GM18526 (cell line): ENCODE measurements at regions not wholly inside any gene's neighbourhood (a gene's known extent, or its start where the extent isn't known, plus 50 kb on each side); places are given as distances from the start of the nearest gene placed in this dataset.

Experiments used
- POLR2A ChIP-seq: IDR thresholded peaks from 3 replicates; pipeline ENCODE4 v1.6.1; 2011; ENCODE audit not compliant: insufficient read length; ENCODE audit errors: extremely low read depth

DNA sequence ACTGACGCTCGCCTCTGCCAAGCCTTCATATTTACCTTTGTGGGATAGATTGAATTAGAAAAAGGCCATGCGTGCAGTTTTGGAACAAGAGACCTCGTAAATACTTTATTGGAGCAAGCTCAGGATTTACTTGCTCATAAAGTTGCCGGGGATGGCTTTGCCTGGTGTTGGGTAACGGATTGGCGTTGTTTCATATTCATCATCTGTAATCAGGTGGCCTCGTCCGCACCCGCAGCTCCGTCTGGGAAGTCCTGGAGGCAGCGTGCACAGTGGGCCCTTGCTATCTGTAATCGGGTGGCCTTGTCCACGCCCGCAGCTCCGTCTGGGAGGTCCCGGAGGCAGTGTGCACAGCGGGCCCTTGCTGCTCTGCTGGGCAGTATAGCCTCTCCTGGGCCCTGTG lies 1209.3 kb downstream of the BRD1 start:
- TF ChIP-seq POLR2A = no peak

DNA sequence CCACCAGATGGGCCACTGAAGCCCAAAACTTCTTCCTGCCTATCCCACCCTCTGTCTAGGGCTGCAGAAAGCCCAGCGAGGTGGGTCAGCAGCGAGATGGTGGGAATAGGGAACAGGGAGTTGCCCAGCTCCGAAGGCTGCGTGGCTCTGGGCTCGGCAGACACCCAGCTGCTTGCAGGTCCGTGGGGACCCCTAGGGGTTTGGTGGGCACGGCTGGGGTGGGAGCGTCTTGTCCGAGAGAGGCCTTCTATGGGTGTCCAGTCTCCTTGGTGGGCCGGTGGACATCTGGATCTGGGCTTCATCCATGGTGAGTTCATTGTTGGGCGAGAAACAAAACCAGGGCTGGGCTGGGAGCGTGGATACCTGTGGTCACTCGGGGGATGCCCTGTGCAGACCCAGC lies 1211.0 kb downstream of the BRD1 start:
- no peak for TF ChIP-seq POLR2A

DNA sequence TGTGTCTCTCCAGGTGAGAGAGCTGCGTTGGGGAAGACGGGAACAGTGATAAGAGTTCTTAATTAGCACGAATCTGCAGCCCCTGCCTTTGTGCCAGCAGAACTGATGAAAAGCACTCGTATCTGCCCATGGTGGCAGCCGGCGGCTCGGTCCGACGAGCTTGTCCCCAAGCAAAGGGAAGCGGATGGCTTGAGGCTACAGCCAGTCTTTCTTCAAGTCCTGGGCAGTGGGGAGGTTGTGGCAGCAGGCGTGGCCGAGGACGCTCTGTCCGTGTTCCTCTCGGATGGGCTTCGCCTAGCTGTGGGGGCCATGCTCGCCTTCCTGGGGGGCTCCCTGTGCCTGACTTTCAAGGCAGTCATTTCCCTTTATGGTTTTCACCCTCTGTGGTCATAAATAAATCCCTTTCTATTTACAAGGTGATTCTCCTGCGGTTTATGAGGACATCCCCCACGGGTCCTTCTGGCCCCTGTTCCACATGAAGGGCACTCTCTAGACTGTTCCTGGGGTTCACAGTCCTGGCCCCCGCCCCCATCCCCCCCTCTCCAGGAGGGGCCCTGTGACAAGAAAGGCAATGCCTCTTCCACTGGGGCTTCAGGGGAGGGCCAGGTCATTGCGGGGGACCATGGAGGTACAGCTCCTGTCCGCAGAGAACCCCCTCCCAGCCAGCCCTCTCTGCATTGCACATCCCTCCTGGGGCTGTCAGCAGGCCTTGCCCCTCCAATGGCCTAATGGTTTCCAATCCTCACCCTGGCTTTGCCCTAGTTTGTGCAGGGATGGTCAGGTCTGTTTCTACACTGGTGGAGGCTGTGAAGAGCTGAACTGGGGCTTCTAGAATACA lies 1212.3 kb downstream of the BRD1 start:
- TF ChIP-seq POLR2A = no peak

DNA sequence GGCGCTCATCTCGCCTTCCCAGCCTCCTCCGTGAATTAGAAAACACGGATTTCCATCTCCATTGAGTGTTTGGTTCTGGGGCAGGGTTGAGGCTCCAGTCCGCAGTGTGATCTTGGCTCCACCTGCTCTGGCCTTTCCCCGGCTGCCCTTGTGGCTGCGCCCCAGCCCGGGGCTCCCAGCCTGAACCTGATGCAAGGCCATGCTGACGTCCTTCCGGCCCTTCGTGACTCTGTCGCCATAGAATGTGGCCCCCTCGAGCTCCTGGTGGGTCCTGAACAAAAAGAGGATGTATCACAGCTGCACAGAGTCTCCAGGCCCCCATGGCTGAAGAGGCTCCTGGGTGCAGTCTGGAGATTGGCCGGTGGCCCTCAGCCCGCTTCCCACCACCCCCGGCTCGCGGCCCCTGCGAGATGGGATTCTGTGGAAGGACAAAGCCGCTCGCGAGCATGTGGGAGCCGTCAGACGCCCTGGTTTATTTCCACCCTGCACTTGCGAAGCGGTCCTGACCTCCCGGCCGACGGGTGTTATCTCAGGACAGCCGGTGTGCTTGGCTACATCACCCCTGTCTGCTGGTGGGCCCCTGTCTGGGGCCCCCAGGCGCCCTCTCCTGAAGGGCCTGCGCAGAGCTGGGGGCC lies 1214.0 kb downstream of the BRD1 start:
- no peak for TF ChIP-seq POLR2A

DNA sequence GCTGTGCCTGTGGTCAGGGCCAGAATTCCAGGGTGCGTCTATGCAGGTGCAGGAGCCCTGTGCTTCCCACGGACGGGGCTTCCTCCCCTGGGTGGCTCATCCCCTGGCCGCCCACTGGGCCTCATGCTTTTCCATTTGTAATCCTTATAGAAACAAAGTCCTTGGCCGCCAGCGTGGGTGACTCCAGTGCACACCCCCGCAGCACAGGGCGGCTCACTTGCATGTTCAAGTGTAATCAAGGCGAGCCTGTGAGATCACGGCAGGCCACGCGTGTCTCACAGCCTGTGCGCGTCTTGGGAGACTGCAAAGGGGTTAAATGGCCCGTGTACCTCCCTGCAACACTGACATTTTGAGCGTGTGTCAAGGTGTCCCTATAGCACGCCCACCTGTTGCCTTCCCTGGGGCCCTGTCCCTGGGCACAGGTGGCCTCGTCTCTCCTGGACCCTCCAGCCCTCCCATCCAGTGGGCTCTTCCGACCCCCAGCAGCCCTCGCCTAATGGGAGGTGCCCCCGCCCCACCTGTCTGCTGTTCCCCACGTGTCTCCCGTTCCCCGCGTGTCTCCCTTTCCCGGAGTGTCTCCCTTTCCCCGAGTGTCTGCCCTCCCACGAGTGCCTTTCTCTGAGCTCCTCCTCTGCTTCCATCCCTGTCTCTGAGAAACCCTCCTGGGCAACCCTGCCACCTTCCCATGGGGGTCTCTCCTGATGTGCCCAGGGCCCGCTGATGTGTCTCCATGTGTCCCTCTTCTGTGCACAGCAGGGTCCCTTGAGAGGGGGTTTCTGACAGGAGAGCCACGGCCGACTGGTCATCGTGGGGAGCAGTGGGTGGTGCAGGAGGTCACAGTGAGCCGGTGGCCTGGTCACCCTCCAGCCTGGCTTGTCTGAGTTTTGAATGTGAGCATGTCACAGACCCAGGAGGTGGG lies 1215.3 kb downstream of the BRD1 start:
- TF ChIP-seq POLR2A = no peak

DNA sequence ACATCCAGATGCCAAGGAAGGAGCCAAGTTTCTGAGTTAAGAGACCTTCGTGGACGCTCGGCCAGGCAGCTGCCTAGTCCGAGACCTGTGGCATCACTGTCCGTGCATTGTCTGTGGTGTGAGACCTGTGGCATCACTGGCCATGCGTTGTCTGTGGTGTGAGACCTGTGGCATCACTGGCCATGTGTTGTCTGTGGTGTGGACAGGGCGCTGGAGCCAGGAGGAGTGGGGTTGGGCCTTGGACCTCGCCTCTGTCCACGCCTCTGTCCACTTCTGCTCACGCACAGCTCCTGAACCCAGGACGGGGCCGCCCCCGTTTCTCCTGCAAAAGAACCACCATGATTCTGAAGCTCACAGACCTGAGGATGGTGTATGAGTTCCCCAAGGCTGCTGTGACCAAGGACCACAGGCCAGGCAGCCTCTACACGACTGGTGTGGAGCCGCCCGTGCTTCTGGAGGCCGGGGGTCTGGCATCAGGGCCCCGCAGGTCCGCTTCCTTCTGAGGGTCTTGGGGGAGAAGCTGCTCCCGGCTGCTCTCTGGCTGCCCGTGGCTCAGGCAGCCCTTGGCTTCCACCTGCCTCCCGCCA lies 1218.3 kb downstream of the BRD1 start:
- no peak for TF ChIP-seq POLR2A

DNA sequence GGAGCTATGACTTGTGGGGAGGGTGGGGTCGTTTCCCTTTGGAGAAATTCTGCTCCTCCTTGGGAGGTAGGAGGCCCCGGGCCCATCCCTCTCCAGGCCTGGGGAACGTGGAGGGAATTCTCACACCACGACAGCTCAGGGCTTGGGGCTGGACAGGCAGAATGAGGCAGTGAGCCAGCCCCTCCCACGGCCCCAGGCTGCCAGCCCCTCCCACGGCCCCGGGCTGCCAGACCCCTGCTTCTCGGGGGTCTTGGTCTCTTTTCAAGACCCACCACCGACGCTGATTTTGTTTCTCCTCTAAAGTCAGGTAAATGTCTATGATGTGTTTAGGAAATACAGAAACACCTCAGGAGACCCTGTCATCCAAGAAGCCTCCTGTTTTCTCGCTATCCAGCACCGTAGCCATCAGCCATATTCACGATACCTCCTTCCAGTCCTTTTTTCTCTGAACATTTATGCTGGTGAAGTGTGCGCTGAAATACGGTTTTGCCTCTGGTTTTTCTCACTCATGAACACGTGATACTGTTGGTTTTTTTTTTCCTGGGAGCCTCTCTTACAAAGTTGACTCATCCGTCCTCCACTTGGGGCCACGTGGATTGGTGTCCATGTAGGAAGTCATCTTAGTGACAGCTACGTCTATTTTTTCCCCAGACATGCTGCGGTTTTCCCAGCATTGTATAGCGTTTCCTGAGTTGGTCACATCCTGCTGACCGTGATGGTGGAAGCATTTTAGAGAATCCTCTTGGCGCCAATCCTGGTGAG lies 1219.6 kb downstream of the BRD1 start:
- TF ChIP-seq POLR2A = no peak

DNA sequence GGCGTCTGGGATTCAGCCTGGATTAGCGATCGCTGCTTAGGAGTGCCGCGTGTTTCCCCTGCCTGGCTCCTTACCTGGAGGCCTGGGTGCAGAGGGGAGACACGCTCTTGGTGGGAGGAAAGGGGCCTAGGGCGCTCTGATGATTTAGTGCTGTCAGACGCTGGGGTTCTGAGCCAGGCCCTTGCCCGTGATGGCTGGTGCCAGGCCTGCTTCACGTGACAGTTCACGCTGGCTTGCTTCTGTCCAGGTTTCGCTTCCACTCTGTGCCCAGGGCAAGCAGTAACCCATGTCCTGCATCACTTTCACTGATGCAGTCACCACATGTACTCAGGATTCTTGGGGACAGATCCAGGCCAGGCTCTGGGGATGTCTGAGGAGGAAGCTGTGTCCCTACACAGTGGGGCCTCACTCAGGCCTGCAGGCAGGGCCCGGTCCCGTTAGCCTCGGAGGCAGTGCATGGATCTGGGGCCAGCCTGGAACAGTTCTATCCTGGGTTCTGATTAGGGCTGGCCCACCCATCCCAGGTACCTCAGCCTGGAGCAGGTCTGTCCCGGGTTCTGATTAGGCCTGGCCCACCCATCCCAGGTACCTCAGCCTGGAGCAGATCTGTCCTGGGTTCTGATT lies 1220.9 kb downstream of the BRD1 start:
- no peak for TF ChIP-seq POLR2A

DNA sequence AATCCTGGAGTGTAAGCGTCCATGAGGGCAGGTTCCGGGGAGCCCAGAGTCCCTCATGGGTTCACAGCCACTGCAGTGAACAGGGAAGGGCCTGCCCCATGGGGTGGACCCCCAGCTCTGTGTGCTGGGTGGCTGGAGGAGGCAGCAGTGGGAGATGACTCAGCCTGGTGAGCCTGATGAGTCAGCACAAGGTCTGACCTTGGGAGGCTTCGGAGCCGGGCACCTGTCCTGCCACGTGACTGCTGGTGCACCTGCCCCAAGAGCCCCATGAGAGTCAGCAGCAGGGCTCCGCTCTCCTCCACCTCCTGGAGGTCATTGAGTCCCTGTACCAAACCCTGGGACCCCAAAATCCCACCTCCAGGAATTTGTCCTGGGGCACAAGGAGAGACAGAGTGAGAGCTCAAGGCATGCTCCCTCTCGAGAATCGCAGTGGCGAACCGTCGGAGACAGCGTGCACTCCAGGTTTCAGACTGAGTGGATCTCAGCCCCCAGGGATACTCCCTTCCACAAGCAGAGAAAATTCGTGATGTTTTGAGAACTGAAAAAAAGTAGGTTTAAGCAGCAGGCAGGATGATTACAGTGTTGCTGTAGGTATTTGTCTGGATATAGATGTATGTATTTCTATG lies 1221.7 kb downstream of the BRD1 start:
- no peak for TF ChIP-seq POLR2A

DNA sequence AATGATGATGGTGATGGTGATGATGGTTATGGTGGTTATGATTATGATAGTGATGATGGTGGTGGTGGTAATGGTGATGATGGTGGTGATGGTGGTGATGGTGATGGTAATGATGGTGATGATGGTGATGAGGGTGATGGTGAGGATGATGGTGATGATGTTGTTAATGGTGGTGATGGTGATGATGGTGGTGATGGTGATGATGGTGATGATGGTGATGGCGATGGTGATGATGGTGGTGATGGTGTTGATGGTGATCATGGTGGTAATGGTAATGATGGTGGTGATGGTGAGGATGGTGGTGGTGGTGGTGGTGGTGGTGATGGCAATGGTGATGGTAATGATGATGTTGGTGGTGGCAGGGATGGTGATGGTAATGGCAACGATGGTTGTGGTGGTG lies 1222.5 kb downstream of the BRD1 start:
- TF ChIP-seq POLR2A = no peak

DNA sequence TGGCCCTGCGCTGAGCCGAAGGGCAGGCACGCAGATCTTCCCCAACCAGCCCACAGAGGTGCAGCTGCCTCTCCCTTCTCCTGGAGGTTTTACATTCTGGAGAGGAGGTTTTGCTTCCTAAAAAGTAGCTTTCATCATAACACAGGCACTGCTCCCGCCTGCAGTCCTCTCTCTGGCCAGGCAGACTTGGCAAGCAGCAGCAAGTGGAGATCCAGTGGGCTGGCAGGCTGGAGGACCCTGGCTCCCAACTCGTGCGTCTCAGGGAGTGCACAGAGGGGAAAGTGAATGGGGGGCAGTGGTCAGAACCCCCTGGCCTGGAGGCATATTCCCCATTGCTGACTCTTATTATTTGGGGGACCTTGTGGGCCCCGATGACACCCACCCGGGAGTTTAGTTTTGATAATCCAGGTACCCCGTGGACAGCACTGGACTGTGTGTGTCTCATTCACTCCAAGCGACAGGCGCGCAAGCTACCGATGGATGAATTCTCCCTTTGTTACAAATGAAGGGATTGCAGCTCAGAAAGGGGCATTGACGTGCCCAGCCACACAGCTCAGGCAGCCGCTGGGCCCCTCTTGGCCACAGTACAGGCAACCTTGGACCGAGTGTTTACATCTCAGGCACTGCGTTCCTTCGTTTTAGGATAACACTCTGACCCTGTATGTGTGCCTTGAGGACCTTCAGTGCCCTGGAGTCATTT lies 1223.9 kb downstream of the BRD1 start:
- TF ChIP-seq POLR2A = no peak

DNA sequence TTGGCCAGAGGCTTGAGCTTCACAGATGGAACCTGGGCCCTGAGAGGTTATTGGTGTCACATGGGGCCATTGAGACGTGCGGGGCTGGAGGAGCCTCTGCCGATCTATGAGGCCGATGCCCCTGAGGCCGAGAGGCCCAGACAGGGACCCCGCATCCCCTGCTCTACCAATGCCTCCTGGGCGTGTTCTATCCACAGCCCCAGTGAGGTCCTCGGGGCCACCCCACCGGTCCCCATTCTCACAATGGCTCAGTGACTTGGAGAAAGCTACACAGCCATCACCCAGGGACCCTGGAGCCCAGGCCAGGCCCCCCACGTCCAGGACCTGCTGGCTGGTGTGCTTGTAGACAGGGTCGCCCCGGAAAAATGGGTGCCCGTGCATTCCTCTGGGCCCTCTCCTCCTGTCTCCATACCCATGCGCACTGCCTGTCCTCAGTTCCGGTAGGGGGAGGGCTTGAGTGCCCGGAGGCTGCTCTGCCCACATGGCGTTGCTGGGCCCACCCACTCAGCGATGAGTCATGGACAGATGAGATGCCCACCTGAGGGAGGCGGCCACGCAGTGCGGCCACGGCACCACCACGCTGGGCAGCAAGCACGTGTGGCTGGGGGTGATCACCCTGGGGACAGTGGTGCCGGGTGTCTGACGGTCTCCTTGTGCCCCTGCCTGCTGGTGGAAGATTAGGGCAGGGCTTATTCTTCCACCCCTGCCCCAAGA lies 1224.7 kb downstream of the BRD1 start:
- no peak for TF ChIP-seq POLR2A
